HCT116 (cell line): ENCODE measurements at regions not wholly inside any gene's neighbourhood (a gene's known extent, or its start where the extent isn't known, plus 50 kb on each side); places are given as distances from the start of the nearest gene placed in this dataset.

Experiments
- ATAC-seq: fragments of 200-7000 bp; cut with Tn5 transposase; 2 replicates; pipeline ENCODE4 v1.9.1; 2020; ENCODE audit warnings: mild to moderate bottlenecking, moderate library complexity
- BruUV-seq: library from RNA; stranded (reverse); fragments of 400-500 nt; replicated peaks from 2 replicates; lab custom pipeline; 2021; lab: Mats Ljungman, UMichigan
- CTCF ChIA-PET: fragments of 300-600 bp; sonication (Branson Sonifier 250); formaldehyde crosslinking; loops from one replicate; lab custom pipeline; 2021; ENCODE audit warnings: antibody characterized with exemption; lab: Charles Lee
- POLR2A ChIA-PET: fragments of 300-600, 350-600 bp; sonication (Branson Sonifier 250); formaldehyde crosslinking; loops from one replicate; lab custom pipeline; 2021; ENCODE audit warnings: antibody characterized with exemption; lab: Charles Lee
- RAD21 ChIA-PET, 2 experiments: fragments of 300-600 bp; sonication (Branson Sonifier 250); formaldehyde crosslinking; loops; one replicate each; lab custom pipeline; 2023; ENCODE audit warnings: low total read pairs in 2 of 2; ENCODE audit not compliant: uncharacterized antibody in 2 of 2, unreplicated experiment in 2 of 2, low non-redundant PET in 1 of 2; lab: Charles Lee
- DNase-seq: peaks from one replicate; pipeline ENCODE4 v3.0.0-alpha.2; 2010; ENCODE audit warnings: low read depth, low spot score
- H2AFZ ChIP-seq: fragments of 200-600 bp; shearing (Covaris generic), sonication (generic); 2 replicates; pipeline ENCODE4 v1.6.1; 2017; ENCODE audit warnings: low read depth, mixed run types, mixed read lengths, antibody characterized with exemption, low read length; ENCODE audit not compliant: poor library complexity, severe bottlenecking
- H3K27ac ChIP-seq: 2 replicates; pipeline ENCODE4 v1.5.1; 2012; ENCODE audit warnings: low read depth, low read length
- H3K27me3 ChIP-seq: fragments of 200-600 bp; sonication (generic); 2 replicates; pipeline ENCODE4 v1.6.1; 2016; ENCODE audit warnings: mixed run types, low read length, mixed read lengths; ENCODE audit not compliant: insufficient read depth
- H3K36me3 ChIP-seq, 2 experiments: fragments of 200-500 bp in 1 of 2; fragments of 200-600 bp in 1 of 2; sonication (Bioruptor generic) in 1 of 2; sonication (generic) in 1 of 2; 2 replicates each; pipeline versions ENCODE4 v1.5.1 to v1.6.1; 2014 to 2016; ENCODE audit warnings: low read length in 2 of 2, inconsistent platforms in 1 of 2, mixed read lengths in 1 of 2, mixed run types in 1 of 2; ENCODE audit not compliant: insufficient read depth in 2 of 2, control insufficient read depth in 1 of 2
- H3K4me1 ChIP-seq, 2 experiments: fragments of 200-600 bp in 1 of 2; sonication (generic) in 1 of 2; 2 replicates each; pipeline versions ENCODE4 v1.5.1 to v1.6.1; 2012 to 2017; ENCODE audit warnings: low read length in 2 of 2, inconsistent platforms in 1 of 2, mild to moderate bottlenecking in 1 of 2, mixed read lengths in 1 of 2, mixed run types in 1 of 2, moderate library complexity in 1 of 2; ENCODE audit not compliant: insufficient read depth in 2 of 2, control insufficient read depth in 1 of 2
- H3K4me2 ChIP-seq: fragments of 200-600 bp; sonication (generic); 2 replicates; pipeline ENCODE4 v1.6.1; 2017; ENCODE audit warnings: mixed run types, low read length, mixed read lengths
- H3K4me3 ChIP-seq, 2 experiments: fragments of 200-600 bp in 1 of 2; sonication (generic) in 1 of 2; replicated peaks in 1 of 2; 2 replicates each; pipeline ENCODE4 v1.5.1; 2011 to 2016; ENCODE audit warnings: low read length in 2 of 2, control low read depth in 1 of 2, low read depth in 1 of 2, mild to moderate bottlenecking in 1 of 2, mixed read lengths in 1 of 2, mixed run types in 1 of 2
- H3K79me2 ChIP-seq: fragments of 200-600 bp; sonication (generic); 2 replicates; pipeline ENCODE4 v1.6.1; 2017; ENCODE audit warnings: mild to moderate bottlenecking, mixed run types, low read length, moderate library complexity, mixed read lengths; ENCODE audit not compliant: insufficient read depth
- H3K9ac ChIP-seq: fragments of 200-600 bp; sonication (generic); 2 replicates; pipeline ENCODE4 v1.6.1; 2016; ENCODE audit warnings: low read length, mixed read lengths
- H3K9me2 ChIP-seq: fragments of 200-600 bp; sonication (generic), shearing (Covaris generic); 2 replicates; pipeline ENCODE4 v1.6.1; 2017; ENCODE audit warnings: mixed run types, mild to moderate bottlenecking, moderate library complexity; ENCODE audit not compliant: insufficient read depth
- H3K9me3 ChIP-seq, 2 experiments: fragments of 200-500 bp in 1 of 2; fragments of 200-600 bp in 1 of 2; sonication (Bioruptor generic) in 1 of 2; sonication (generic) in 1 of 2; 2 replicates each; pipeline ENCODE4 v1.6.1; 2014 to 2017; ENCODE audit warnings: low read length in 2 of 2, mixed read lengths in 2 of 2, inconsistent platforms in 1 of 2, low read depth in 1 of 2, mild to moderate bottlenecking in 1 of 2, mixed run types in 1 of 2, moderate library complexity in 1 of 2; ENCODE audit not compliant: control insufficient read depth in 1 of 2, insufficient read depth in 1 of 2
- H4K20me1 ChIP-seq: fragments of 200-600 bp; sonication (generic), shearing (Covaris generic); 2 replicates; pipeline ENCODE4 v1.6.1; 2017; ENCODE audit warnings: mixed run types, mild to moderate bottlenecking, moderate library complexity; ENCODE audit not compliant: insufficient read depth
- EGR1 ChIP-seq: IDR thresholded peaks from 2 replicates; pipeline ENCODE4 v1.6.1; 2012; ENCODE audit warnings: low read depth
- FOSL1 ChIP-seq: IDR thresholded peaks from 2 replicates; pipeline ENCODE4 v1.6.1; 2012; ENCODE audit warnings: low read depth
- POLR2A ChIP-seq: IDR thresholded peaks from 2 replicates; pipeline ENCODE4 v1.7.0; 2011; ENCODE audit warnings: borderline replicate concordance; ENCODE audit not compliant: insufficient read depth, insufficient read length; ENCODE audit errors: extremely low read depth
- SIN3A ChIP-seq: IDR thresholded peaks from 2 replicates; pipeline ENCODE4 v1.6.1; 2012; ENCODE audit warnings: low read depth
- TCF7L2 ChIP-seq: IDR thresholded peaks from 2 replicates; pipeline ENCODE4 v1.7.0; 2011; ENCODE audit warnings: borderline replicate concordance, inconsistent platforms; ENCODE audit not compliant: insufficient read depth, insufficient read length; ENCODE audit errors: extremely low read depth
- ZBTB33 ChIP-seq: IDR thresholded peaks from 2 replicates; pipeline ENCODE4 v1.6.1; 2011; ENCODE audit warnings: mild to moderate bottlenecking, low read length, moderate library complexity; ENCODE audit not compliant: insufficient replicate concordance; ENCODE audit errors: extremely low read depth
- ZNF274 ChIP-seq: fragments of 200-500 bp; sonication (Bioruptor generic); IDR thresholded peaks from 2 replicates; pipeline ENCODE4 v1.6.1; 2014; ENCODE audit warnings: mild to moderate bottlenecking, low read depth, low read length, inconsistent platforms
- intact Hi-C: fragments of 100-400 bp; cut with micrococcal nuclease; formaldehyde crosslinking; loops from 2 replicates; pipeline ENCODE4 v1.10.0; 2022
- TF ChIP-seq, protein P1 (sequence below), 3 experiments: fragments of 200-600 bp in 1 of 3; sonication (generic) in 1 of 3; IDR thresholded peaks in 2 of 3; conservative IDR thresholded peaks in 1 of 3; 2 replicates each; pipeline ENCODE4 v1.5.1; 2012 to 2017; ENCODE audit warnings: low read depth in 2 of 3, low read length in 2 of 3, antibody characterized with exemption in 1 of 3, borderline replicate concordance in 1 of 3, control low read depth in 1 of 3, mild to moderate bottlenecking in 1 of 3, mixed read lengths in 1 of 3, mixed run types in 1 of 3, moderate library complexity in 1 of 3; ENCODE audit not compliant: insufficient read depth in 1 of 3
- TF ChIP-seq, protein P2 (sequence below): IDR thresholded peaks from 2 replicates; pipeline ENCODE4 v1.6.1; 2012; ENCODE audit warnings: low read depth

DNA sequence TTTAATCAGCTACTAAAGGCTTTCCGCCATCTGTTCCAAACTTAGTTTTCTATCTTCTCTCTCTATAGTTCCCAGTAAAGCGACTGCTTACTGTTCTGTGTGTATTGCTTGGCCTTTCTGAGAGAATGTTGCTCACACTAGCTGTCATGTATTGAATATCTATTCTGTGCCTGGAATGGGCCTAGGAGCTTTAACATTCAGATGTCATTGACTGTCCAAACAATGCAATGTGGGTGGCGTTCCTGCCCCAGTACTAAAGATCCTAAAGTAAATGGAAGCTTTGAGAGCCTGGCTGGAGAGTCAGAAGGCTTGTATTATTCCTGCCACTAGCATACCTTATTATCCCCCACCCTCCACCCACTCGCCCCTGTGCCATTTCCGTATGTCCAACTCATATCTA is 163.5 kb downstream of the SDHAF3 start:
- Histone ChIP-seq H3K79me2 (no peaks in the 10 kb centered on the region), H3K27me3 (peaks cover 6% of the 10 kb centered on the region; the same call in 1 of the 2 replicates), H3K9me2 (no peaks in the 10 kb centered on the region), H3K9ac (no peak overlapping the region), H3K4me1 (no peaks in the 10 kb centered on the region), H3K36me3 (no peaks in the 10 kb centered on the region), H2AFZ (no peak overlapping the region), H3K27ac (no peak overlapping the region), H3K4me3 (no peak overlapping the region), H3K9me3 (no peaks in the 10 kb centered on the region), H4K20me1 (no peaks in the 10 kb centered on the region), H3K4me2 (no peak overlapping the region)
- ChIA-PET CTCF (no interaction called here), POLR2A (no interaction called here), RAD21 (no interaction called here)
- TF ChIP-seq POLR2A (no peak), TCF7L2 (no peak), ZNF274 (no peak), FOSL1 (no peak), EGR1 (no peak), SIN3A (no peak), ZBTB33 (no peak)
- TF ChIP-seq, protein P1, sequence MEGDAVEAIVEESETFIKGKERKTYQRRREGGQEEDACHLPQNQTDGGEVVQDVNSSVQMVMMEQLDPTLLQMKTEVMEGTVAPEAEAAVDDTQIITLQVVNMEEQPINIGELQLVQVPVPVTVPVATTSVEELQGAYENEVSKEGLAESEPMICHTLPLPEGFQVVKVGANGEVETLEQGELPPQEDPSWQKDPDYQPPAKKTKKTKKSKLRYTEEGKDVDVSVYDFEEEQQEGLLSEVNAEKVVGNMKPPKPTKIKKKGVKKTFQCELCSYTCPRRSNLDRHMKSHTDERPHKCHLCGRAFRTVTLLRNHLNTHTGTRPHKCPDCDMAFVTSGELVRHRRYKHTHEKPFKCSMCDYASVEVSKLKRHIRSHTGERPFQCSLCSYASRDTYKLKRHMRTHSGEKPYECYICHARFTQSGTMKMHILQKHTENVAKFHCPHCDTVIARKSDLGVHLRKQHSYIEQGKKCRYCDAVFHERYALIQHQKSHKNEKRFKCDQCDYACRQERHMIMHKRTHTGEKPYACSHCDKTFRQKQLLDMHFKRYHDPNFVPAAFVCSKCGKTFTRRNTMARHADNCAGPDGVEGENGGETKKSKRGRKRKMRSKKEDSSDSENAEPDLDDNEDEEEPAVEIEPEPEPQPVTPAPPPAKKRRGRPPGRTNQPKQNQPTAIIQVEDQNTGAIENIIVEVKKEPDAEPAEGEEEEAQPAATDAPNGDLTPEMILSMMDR (IDR thresholded peaks at IDR 0.05 in 2 of 3, conservative IDR thresholded peaks at IDR 0.05 in 1 of 3; ENCODE audit: borderline replicate concordance in 1 of 3, insufficient read depth in 1 of 3, low read depth in 2 of 3, low read length in 2 of 3), result no peak
- TF ChIP-seq, protein P2, sequence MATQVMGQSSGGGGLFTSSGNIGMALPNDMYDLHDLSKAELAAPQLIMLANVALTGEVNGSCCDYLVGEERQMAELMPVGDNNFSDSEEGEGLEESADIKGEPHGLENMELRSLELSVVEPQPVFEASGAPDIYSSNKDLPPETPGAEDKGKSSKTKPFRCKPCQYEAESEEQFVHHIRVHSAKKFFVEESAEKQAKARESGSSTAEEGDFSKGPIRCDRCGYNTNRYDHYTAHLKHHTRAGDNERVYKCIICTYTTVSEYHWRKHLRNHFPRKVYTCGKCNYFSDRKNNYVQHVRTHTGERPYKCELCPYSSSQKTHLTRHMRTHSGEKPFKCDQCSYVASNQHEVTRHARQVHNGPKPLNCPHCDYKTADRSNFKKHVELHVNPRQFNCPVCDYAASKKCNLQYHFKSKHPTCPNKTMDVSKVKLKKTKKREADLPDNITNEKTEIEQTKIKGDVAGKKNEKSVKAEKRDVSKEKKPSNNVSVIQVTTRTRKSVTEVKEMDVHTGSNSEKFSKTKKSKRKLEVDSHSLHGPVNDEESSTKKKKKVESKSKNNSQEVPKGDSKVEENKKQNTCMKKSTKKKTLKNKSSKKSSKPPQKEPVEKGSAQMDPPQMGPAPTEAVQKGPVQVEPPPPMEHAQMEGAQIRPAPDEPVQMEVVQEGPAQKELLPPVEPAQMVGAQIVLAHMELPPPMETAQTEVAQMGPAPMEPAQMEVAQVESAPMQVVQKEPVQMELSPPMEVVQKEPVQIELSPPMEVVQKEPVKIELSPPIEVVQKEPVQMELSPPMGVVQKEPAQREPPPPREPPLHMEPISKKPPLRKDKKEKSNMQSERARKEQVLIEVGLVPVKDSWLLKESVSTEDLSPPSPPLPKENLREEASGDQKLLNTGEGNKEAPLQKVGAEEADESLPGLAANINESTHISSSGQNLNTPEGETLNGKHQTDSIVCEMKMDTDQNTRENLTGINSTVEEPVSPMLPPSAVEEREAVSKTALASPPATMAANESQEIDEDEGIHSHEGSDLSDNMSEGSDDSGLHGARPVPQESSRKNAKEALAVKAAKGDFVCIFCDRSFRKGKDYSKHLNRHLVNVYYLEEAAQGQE, result no peak
- no peak for DNase-seq
- no peak for ATAC-seq
- no TSS peak for BruUV-seq
- intact Hi-C loops, result no loop called here
